Activated effector memory CD4-positive, alpha-beta T cell treated with Interleukin-2 at 50 U/mL for 16 hours (primary cell): ENCODE measurements at regions not wholly inside any gene's neighbourhood (a gene's known extent, or its start where the extent isn't known, plus 50 kb on each side); places are given as distances from the start of the nearest gene placed in this dataset.

Experiments
- DNase-seq: peaks from one replicate; pipeline ENCODE4 v3.0.0-alpha.2; 2020

DNA sequence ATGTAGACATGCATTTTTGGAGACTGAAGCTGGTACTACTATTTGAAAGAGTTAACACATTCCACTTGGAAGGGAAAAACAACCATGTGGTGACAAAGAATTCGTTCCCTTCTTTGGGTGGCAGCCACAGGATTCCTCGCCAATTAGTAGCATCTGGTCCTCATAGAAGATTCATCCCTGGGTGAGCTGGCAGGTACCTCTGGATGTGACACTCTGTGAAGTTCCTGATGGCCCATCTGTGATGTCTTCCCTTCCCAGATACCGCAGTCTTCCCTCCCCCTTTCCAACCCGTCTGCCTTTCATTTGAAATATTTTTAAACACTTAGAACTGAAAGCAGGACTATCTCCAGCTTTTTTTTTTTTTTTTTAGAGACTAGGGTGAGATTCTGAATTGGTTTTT is 569.5 kb downstream of the TYW1 start:
- no peak for DNase-seq

DNA sequence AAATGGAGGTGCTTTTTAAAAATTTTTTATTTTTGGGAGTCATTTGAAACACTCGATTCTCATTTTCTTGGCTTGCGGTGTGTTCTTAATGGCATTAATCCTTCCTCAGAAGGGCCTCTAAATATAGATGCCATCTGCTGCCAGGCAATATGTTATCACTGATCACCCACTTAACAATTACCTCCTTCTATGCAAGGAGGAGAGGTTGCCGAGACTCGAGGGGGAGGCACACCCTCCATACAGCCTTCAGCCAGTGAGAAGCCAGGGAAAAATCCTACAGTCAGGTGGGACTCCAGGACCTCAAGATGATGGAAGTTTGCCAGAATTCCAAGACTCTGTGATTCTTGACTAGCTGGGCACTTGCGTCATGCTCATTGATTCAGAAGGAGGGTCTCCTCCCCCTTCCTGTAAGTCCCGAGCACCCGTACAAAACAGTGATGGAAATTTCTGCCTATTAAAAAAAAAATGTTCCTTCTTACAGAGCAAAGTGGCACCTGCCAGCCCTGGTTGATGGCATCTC is 574.5 kb downstream of the TYW1 start:
- DNase-seq, result no peak

DNA sequence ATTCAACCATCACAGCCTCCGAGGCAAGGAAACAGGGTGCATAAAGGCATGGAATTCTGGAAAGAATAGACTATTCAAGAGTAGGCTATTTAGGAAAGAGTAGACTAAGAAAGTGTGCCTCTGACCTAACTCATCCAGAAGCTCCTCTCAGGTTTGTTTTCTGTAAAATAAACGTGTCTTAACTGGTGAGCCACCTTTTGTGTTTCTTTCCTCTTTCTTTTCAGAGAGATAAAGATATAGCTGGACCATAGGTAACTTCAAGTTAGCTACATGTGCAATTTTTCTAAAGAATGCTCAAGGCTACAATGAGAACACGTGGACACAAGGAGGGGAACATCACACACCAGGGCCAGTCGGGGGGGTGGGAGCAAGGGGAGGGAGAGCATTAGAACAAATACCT is 577.0 kb downstream of the TYW1 start:
- no peak for DNase-seq

DNA sequence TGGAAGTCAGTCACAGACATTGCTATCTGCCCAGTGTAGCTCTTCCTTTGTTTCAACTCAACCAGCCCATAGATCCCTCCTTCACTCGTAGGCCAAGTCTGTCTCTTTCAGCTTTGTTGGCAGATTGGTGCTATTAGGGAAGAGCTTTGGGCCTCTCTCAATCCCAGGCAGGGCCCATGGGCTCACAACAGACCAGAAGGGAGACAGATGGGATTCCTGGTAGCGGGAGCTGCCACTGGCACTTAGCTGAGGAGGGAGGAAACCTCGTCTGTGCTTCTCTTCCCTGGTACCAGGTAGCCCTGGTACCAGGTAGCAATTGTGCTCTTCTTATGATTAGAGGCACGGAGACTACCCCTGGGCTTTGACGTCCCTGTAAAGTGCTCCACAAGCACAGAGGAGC is 592.0 kb downstream of the TYW1 start:
- no peak for DNase-seq

DNA sequence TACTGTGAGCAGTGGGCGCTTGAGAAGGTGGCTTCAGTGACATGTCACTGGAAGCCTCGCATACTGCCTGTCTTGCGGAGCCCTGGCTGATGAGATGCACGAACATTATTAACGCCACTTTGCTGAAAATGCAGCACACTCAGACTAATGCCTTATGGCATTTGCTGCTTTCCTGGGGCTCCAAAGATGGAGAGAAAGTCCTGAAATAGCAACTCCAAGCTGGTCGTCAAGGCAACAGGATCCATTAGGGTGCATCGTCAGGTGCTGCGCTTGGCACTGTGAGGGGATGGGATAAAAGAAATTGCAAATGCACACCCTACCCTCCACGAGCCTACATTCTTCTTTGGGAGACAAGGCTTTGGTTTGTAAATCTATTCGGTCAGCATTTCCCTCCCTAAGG is 592.5 kb downstream of the TYW1 start:
- DNase-seq, result no peak

DNA sequence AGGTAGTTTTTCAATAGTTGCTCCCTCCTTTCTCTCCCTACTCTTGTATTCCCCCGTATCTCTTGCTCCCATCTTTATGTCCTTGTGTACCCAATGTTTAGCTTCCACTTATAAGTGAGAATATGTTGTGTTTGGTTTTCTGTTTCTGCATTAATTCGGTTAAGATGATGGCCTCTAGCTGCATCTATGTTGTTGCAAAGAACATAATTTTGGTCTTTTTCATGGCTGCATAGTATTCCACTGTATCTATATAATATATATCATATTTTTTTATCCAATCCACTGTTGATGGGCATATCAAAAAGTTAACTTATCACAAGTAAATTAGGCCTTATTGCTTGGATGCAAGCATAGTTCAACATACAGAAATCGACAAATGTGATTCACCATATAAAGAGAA is 594.0 kb downstream of the TYW1 start:
- DNase-seq, result no peak

DNA sequence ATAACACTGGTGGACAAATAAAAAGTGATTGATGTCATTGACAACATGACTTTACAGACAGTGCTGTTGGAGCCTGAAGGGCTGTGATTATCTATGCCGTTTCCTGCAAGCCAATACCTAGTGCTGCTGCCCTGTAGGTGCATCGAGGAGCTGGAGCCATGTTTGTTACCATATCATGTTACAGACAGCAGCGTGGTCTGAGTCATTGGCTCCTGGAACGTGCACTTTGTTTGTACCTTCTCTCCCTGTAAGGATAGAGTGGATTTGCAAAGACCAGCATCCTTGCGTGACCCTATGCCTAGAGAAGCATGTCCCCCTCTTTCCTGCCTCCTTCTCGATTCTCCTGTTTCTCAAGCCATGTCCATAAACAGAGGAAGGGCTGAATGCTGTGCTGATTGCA is 597.2 kb downstream of the TYW1 start:
- DNase-seq, result no peak

DNA sequence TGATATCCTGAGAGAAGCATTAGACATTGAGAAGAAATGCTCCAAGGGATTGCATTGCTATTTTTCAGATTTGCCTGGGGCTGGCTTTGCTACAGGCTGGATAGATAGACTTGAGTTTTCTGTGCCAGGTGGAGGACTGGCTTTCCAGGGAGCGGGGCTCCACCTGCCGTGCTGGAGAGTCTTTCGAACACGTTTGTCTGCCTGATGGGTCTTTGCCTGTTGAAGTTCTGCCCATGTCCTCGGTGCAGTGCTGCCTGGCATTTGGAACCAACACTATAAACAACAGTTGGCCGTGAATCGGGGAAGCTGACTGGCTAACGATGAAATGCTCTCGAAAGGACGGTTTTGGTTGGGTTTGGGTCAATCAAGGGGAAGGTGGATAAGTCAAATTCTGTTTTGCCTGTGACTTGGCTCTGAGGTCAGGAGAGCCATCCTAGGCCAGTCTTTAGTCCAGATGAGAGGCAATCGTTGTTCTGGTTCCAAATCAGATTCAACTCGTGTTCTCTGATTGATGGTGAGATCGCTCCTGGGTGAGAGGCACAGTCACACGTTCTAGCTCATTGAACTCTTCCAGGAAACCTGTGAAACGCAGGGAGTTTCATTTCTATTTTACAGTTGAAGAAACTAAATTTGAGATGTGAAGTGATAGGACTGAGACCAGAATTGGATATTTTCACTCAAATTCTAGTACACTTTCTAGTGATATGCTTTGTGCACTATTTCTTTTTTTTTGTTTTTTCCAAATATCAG is 599.0 kb downstream of the TYW1 start:
- DNase-seq, result no peak

DNA sequence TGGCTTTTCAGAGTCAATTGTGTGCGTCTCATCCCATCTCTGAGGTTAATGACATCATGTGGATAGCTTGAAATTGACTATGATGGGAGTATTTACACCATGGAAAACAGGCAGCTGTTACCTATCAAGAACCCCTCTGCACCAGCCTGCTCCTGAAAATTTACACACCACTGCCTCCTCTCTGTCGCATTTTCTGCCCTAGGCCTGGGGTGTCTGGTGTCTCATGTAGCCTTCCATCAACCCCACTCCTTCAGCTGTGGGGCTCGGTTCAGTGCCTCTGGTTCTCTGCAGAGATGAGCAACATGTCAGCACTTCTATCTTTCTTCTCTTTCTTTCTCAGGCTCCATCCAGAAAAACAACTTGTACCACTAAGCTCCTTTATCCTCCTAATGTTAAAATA is 600.5 kb downstream of the TYW1 start:
- no peak for DNase-seq

DNA sequence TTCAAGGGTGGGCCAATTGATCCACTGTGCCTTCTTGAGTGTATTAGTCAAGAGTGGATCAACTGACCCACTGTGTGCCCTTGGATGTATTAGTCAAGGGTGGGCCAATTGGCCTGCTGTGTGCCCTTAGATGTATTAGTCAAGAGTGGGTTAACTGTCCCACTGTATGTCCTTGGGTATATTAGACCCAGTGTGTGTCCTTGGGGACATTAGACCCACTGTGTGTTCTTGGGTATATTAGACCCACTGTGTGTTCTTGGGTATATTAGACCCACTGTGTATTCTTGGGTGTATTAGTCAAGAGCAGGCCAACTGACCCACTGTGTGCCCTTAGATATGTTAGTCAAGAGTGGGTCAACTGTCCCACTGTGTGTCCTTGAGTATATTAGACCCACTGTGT is 601.8 kb downstream of the TYW1 start:
- DNase-seq, result no peak

DNA sequence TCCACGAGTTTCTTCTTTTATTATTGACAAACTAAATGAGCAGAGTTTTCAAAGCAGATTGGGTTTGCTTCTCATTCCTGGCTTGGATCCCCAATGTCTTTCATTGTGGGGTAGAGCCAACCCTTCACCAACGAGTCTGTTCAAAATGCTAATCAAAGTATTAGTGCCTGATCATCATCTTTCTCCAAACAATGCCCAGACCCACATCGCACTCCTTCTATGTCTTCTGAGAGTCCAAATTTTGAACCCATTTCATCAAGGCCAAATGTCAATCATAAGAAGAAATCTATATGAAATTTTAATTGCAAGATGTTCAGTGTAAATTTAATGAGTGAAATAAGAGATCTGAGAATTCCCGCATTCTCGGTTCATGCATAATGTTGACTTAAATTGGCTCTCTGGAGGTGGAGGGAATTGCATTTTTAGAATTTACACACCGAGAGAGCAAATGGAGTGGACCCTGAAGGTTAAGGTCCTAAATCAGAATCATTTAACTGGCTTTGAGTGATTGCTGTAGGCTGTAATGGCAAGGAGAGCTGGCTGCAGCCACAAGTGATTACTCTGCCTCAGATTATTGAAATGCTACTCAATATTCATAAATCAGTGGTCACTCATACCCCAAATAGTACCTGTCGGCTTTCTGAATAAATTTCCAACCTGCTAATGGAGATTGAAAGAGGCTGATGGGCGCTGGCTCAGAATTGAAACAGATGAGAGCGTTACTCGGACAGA is 602.9 kb downstream of the TYW1 start:
- no peak for DNase-seq

DNA sequence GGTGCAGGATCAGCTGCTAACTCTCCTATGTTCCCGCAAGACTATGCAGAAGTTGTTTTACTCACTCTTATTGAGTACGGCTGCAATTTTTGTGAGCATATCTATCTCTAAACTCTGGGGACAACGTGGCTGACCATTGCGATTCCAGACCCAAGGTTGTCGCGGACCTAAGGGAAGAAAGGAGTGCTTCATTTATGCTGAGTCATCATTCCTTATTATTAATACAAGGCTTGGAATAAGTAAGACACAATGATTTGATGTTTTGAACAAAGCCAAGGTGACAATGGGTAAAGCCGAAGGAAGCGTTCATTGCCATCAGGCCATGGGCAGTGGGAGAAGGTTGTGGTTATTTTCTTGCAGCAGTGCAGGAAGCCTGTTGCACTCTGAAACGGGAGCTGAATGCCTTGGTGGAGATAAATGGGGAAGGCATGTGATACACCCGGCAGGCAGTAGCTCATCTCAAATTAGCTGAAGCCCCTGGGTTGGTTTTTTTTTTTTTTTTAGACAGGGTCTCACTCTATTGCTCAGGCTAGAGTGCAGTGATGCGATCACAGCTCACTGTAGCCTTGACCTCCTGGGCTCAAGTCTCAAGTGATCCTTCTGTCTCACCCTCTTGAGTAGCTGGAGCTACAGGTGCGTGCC is 605.7 kb downstream of the TYW1 start:
- DNase-seq, result no peak

DNA sequence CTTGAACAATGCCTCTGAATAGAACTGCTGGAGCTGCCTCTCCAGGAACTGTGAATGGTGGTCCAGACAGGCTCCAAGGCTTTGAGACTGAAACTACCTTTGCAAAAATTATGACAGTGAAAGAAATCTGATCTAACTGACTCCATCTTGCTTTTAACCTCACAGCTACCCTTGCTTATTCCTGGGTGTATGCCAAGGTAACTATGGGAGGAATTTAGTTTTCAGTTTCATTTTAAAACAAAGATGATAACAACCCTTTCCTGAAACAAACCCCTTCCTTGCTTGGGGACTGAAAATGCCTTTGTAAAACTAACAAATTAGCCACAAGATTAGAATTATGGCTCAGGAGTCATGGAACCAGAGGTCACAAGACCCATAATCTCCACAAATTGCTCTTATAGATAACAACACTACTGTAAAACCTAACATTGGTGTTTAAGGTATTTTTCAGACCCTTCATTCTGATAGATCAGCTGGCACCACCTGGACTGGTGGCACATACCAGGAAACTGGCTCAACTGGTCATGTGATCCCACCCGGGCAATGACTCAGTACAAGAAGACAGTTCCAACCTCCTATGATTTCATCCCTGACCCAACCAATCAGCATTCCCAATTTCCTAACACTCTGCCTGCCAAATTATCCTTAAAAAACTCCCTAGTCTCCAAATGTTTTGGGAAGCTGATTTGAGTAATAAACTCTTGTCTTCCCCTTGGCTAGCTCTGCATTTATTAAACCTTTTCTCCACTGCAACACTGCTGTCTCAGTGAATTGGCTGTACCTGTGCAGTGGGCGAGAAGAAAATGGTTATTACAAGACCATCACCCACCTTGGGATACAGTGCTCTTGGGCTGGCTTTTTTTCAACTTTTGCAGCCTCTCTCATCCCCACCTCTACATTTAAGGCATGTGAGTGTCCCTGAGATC is 608.1 kb downstream of the TYW1 start:
- no peak for DNase-seq

DNA sequence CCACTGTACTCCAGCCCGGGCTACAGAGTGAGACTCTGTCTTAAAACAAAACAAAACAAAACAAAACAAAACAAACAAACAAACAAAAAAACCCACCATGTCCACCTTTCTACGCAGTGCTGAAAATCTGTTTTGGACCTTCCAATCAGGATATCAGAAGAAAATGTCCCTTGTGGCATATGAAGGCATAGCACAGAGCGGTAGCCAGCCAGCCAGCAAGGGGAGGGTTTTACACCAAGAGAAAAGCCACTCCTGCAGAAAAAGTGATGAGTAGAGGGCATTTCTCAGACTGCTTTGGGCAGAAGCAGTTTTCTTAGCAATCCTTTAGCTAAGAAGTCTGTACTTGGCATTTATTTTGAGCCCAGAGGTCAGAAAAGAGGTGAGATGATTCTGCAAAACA is 612.2 kb downstream of the TYW1 start:
- no peak for DNase-seq

DNA sequence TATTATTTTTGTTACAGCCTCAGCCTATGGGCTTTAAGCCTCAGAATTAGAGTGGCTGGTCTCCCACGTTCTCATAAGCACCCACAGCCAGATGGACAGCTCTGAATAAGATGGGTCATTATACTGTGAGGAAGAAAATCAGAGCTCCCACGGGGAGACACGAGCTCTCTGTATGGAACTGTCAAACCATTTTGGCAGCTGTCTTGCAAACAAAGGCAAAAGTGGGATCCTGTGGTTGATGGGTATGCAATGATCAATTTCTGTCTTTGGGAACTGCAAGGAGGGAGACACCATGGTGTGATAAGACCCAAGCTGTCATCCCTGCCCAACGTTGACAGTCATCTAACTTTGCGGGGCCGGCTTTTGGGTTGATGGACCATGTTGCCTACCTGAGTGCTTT is 614.3 kb downstream of the TYW1 start:
- no peak for DNase-seq

DNA sequence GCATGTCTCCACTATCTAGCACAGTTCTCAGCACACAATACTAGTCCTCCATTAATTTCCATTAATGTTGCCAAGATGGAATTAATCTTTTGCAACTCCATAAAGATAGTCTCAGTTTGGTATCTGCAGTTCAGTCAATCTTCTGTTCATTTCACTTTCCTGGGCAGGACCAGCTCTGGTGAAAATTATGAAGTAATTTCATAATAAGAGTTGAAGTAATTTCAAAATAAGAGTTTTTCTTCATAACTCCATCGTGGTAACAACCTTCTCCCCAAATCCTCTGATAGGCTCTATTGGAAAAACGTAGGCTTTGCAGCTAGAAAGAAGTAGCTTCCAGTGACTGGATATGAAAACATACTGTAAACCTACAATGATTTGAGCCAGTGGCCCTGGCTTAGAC is 618.2 kb downstream of the TYW1 start:
- no peak for DNase-seq

DNA sequence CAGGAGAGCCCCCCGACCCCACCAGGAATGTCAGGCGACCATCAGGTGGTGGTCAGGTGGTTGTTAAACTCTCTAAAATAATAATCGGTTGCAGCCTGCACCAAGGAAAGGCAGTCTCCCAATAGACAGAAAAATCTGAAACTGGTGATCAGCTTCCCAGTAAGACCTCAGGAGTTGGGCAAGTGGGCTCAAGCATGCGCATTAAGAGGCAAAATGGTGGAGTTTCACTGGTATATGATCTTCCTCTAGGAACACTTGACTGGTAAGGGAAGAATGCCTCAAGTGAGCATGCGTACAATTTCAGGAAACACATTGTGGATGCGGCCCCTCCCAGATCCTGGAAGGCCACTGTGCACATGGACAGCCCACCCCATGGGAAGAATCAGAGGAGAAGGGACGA is 619.9 kb downstream of the TYW1 start:
- DNase-seq, result no peak

DNA sequence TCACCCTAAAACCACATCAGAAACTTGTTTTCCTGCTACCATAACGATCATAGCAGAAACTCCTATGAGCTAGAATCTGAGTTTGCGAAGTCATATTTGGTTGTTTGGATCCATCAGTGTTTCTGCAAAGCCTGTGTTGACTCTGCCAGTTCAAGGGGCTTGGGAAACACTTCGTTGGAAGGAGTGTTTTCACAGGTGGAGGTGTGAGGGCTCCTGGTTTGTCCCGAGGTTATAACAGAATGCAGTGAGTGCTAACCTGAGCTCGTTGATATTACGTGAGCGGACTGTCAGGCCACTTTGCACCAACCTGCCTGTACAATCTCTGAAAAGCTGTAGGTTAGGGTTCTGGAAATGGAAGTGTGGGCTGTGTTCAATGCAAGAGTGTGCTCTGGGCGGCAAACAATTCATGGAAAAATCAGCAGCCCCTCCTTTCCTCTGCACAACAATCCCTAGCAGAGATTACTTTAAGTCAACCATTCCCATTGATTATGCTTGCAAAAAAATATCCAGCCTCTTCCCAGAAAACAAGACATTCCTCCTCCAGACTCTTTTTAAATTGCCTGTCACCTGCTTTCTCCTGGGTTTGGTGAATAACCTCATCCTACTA is 622.0 kb downstream of the TYW1 start:
- DNase-seq, result no peak

DNA sequence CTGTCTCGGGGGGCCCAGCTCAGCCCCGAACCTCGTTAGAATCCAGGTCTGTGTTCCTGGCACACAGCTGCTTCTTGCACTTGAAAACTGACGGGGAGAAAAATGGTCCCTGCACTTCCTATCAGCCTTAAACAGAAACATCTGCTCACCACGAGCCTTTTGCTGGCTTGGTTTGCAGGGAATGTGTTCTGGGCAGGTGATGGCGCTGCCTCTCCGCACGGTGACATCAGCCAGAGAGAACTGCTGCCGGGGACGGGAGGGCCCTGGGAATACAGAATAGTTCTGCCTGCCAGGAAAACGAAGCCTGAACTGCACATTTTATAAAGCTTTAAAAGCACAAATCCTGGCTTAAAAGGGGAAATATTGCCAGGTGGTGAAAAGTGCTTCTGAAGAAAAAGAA is 622.5 kb downstream of the TYW1 start:
- no peak for DNase-seq

DNA sequence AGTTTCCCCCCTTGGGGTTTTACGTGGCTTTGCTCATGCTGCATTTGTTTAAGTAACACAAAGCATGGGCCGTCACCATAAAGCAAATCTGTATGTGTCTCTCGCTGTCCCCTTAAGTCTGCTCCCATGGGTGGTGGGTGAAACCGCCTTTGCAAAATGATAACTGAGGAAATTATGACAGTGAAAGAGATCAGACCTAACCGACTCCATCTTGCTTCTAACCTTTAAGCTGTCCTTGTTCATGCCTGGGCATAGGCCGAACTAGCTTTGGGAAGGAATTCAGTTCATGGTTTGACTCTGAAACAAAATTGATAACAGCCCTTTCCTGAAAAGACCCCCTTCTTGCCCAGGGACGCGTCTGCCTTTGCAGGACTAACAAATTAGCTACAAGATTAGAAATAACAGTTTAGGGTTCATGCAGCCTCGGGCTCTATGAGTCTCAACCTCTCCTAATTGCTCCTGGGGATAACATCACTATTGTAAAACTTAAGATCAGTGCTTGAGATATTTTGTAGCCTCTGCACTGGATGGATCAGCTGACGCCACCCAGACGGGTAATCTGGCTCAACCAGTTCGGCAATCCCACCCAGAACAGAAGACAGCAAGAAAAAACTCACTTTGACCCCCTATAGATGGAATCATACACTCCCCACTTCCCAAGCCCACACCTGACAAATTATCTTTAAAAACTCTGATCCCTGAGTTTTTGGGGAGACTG is 623.7 kb downstream of the TYW1 start:
- DNase-seq, result no peak

DNA sequence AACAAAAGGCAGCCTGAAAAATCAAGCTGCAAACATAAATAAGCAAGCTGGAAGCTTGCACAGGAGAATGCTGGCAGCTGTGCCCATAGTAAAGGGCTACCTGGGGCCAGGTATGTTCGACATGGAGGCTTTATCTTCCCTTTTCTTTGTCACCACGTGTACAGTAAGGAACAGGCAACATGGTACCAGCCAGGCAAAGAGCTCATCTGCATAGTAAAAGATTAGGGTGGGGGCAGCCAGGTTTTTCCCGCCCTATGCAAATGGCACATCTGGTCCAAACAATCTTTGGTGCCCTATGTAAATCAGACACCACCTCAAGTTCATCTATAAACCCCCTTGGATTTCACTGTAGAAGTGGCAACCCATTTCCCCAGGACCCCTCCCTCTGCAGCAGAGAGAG is 625.1 kb downstream of the TYW1 start:
- no peak for DNase-seq

DNA sequence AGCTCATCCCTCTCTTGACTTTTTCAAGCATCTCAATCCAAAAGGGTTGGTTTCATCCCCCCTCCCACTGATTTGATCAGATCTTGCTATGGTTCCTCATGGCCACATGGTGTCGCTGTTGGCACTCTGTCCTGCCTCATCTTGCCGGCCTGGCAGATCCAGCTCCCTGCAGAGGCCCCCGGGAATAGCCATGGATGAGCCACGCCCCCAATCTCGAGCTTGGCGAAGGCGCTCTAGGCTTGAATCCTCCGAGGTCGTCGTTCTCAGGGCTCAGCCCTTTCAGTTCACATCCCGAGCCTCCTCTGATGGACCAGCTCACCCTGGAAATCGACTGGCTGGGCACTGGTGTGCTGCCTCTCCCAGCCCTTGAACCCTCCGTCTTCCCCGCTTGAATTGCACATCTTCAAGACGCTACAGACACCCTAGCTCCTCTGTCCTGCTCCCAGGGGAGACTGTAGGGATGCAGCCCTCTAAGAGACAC is 628.7 kb downstream of the TYW1 start:
- no peak for DNase-seq
